ENCODE measurements at regions not wholly inside any gene's neighbourhood (a gene's known extent, or its start where the extent isn't known, plus 50 kb on each side); places are given as distances from the start of the nearest gene placed in this dataset.
"Not testable (repeated sequence)": the region's sequence is repeated elsewhere in the genome, so short reads cannot be mapped to it uniquely, and the experiment has no call there.

GRCh38 chr4:162782778-162783525 lies 383.7 kb downstream of the NAF1 start:
- TF ChIP-seq CTCF (IDR thresholded peaks at IDR 0.05; ENCODE audit: insufficient read depth, low read depth, low read length, missing control alignments): no peak
- H3K4me3 ChIP-seq (ENCODE audit: low read depth, low read length): no peak overlapping the region
- DNase-seq (ENCODE audit: low read depth): no peak

- no peak overlapping the region for H3K4me3 ChIP-seq (ENCODE audit: low read depth, low read length)
- no peak for TF ChIP-seq CTCF (IDR thresholded peaks at IDR 0.05; ENCODE audit: insufficient read depth, low read depth, low read length, missing control alignments)
- no peak for DNase-seq (ENCODE audit: low read depth)
Measured at GRCh38 chr4:162782096-162782777, 384.5 kb downstream of the NAF1 start.

GRCh38 chr4:162770761-162771490 lies 395.8 kb downstream of the NAF1 start:
- H3K4me3 ChIP-seq (ENCODE audit: low read depth, low read length): no peak overlapping the region
- TF ChIP-seq CTCF (IDR thresholded peaks at IDR 0.05; ENCODE audit: insufficient read depth, low read depth, low read length, missing control alignments): no peak
- no peak for DNase-seq (ENCODE audit: low read depth)

GRCh38 chr4:162767083-162767482 lies 399.6 kb downstream of the NAF1 start:
- no peak for DNase-seq (ENCODE audit: low read depth)
- no peak for TF ChIP-seq CTCF (IDR thresholded peaks at IDR 0.05; ENCODE audit: insufficient read depth, low read depth, low read length, missing control alignments)
- no peak overlapping the region for H3K4me3 ChIP-seq (ENCODE audit: low read depth, low read length)

- no peak for TF ChIP-seq CTCF (IDR thresholded peaks at IDR 0.05; ENCODE audit: insufficient read depth, low read depth, low read length, missing control alignments)
- DNase-seq (ENCODE audit: low read depth): no peak
- H3K4me3 ChIP-seq (ENCODE audit: low read depth, low read length): no peak overlapping the region
Measured at GRCh38 chr4:162761965-162762364, 404.7 kb downstream of the NAF1 start.

DNA sequence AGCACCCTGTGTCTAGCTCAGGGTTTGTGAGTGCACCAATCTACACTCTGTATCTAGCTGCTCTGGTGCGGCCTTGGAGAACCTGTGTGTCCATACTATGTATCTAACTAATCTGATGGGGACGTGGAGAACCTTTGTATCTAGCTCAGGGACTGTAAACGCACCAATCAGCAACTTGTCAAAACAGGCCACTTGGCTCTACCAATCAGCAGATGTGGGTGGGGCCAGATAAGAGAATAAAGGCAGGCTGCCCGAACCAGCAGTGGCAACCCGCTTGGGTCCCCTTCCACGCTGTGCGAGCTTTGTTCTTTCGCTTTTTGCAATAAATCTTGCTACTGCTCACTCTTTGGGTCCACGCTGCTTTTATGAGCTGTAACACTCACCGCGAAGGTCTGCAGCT lies 426.5 kb downstream of the NAF1 start:
- not testable (repeated sequence) for DNase-seq (ENCODE audit: low read depth); H3K4me3 ChIP-seq (ENCODE audit: low read depth, low read length)

GRCh38 chr4:162739596-162739995 lies 427.1 kb downstream of the NAF1 start:
- not testable (repeated sequence) for H3K4me3 ChIP-seq (ENCODE audit: low read depth, low read length); DNase-seq (ENCODE audit: low read depth)

Measured in GM12865 (cell line).